Neural cell (in vitro differentiated cells): ENCODE measurements at regions not wholly inside any gene's neighbourhood (a gene's known extent, or its start where the extent isn't known, plus 50 kb on each side); places are given as distances from the start of the nearest gene placed in this dataset.

Source experiments
- H2AFZ ChIP-seq: fragments of 200-600, 300-800 bp; sonication (generic), shearing (Covaris generic); 2 replicates; pipeline ENCODE4 v1.6.0; 2014; ENCODE audit warnings: low read depth, mild to moderate bottlenecking, antibody characterized with exemption, low read length, moderate library complexity
- H3F3A ChIP-seq: fragments of 200-600 bp; shearing (Covaris generic); 2 replicates; pipeline ENCODE4 v1.6.1; 2016; ENCODE audit warnings: mild to moderate bottlenecking, moderate library complexity, mixed read lengths, antibody characterized with exemption, low read length; ENCODE audit not compliant: insufficient read depth, poor library complexity, severe bottlenecking
- H3K27ac ChIP-seq: fragments of 200-600, 300-800 bp; sonication (generic), shearing (Covaris generic); 2 replicates; pipeline ENCODE4 v1.5.1; 2014; ENCODE audit warnings: mild to moderate bottlenecking, low read length, moderate library complexity
- H3K27me3 ChIP-seq: fragments of 300-800, 200-600 bp; sonication (generic), shearing (Covaris generic); 2 replicates; pipeline ENCODE4 v1.6.0; 2014; ENCODE audit warnings: mild to moderate bottlenecking, low read depth, low read length, moderate library complexity; ENCODE audit not compliant: insufficient read depth
- H3K36me3 ChIP-seq: fragments of 300-800, 200-600 bp; sonication (generic), shearing (Covaris generic); 2 replicates; pipeline ENCODE4 v1.5.1; 2014; ENCODE audit warnings: mild to moderate bottlenecking, antibody characterized with exemption, low read length, moderate library complexity; ENCODE audit not compliant: insufficient read depth
- H3K4me2 ChIP-seq: fragments of 300-800, 200-600 bp; sonication (generic), shearing (Covaris generic); 2 replicates; pipeline ENCODE4 v1.6.0; 2014; ENCODE audit warnings: mild to moderate bottlenecking, low read length
- H3K4me3 ChIP-seq: fragments of 300-800, 200-600 bp; sonication (generic), shearing (Covaris generic); 2 replicates; pipeline ENCODE4 v1.5.1; 2014; ENCODE audit warnings: mild to moderate bottlenecking, low read length, moderate library complexity
- H3K79me2 ChIP-seq: fragments of 200-600 bp; shearing (Covaris generic); replicated peaks from 2 replicates; pipeline ENCODE4 v1.6.0; 2014; ENCODE audit warnings: mild to moderate bottlenecking, low read length, moderate library complexity; ENCODE audit not compliant: insufficient read depth
- H3K9ac ChIP-seq: fragments of 300-800, 200-600 bp; sonication (generic), shearing (Covaris generic); 2 replicates; pipeline ENCODE4 v1.6.1; 2016; ENCODE audit warnings: mild to moderate bottlenecking, low read length, mixed read lengths
- H3K9me2 ChIP-seq: fragments of 200-600 bp; shearing (Covaris generic); 2 replicates; pipeline ENCODE4 v1.6.1; 2016; ENCODE audit warnings: mild to moderate bottlenecking, low read length, mixed read lengths; ENCODE audit not compliant: insufficient read depth
- H3K9me3 ChIP-seq: fragments of 200-600, 300-800 bp; sonication (generic), shearing (Covaris generic); 2 replicates; pipeline ENCODE4 v1.6.1; 2016; ENCODE audit warnings: mild to moderate bottlenecking, mixed run types, low read length, moderate library complexity, mixed read lengths
- H4K20me1 ChIP-seq: fragments of 200-600 bp; shearing (Covaris generic); 2 replicates; pipeline ENCODE4 v1.6.1; 2016; ENCODE audit warnings: mild to moderate bottlenecking, mixed run types; ENCODE audit not compliant: insufficient read depth
- EP300 ChIP-seq: fragments of 450-650 bp; conservative IDR thresholded peaks from 2 replicates; pipeline ENCODE4 v1.6.1; 2014; ENCODE audit warnings: antibody characterized with exemption, mild to moderate bottlenecking, moderate library complexity; ENCODE audit not compliant: poor library complexity, severe bottlenecking
- EZH2 ChIP-seq: fragments of 200-600, 300-800 bp; shearing (Covaris generic), sonication (generic); IDR thresholded peaks from 2 replicates; pipeline ENCODE4 v1.6.1; 2014; ENCODE audit warnings: antibody characterized with exemption, low read length, borderline replicate concordance, mild to moderate bottlenecking; ENCODE audit not compliant: insufficient read depth, poor library complexity, severe bottlenecking
- MXI1 ChIP-seq: fragments of 450-650 bp; conservative IDR thresholded peaks from 2 replicates; pipeline ENCODE4 v1.6.1; 2014; ENCODE audit warnings: antibody characterized with exemption, mild to moderate bottlenecking; ENCODE audit not compliant: poor library complexity, severe bottlenecking
- POLR2AphosphoS5 ChIP-seq: IDR thresholded peaks from 2 replicates; pipeline ENCODE4 v1.6.1; 2012
- RAD21 ChIP-seq: fragments of 450-650 bp; conservative IDR thresholded peaks from 2 replicates; pipeline ENCODE4 v1.6.1; 2014; ENCODE audit warnings: antibody characterized with exemption, mild to moderate bottlenecking, moderate library complexity
- SMC3 ChIP-seq: fragments of 450-650 bp; conservative IDR thresholded peaks from 2 replicates; pipeline ENCODE4 v1.6.1; 2014; ENCODE audit warnings: antibody characterized with exemption, mild to moderate bottlenecking, moderate library complexity; ENCODE audit not compliant: poor library complexity
- TAF1 ChIP-seq: IDR thresholded peaks from 2 replicates; pipeline ENCODE4 v1.6.1; 2012; ENCODE audit warnings: low read depth
- TF ChIP-seq, protein P1 (sequence below): fragments of 450-650 bp; IDR thresholded peaks from 2 replicates; pipeline ENCODE4 v1.5.1; 2014; ENCODE audit warnings: antibody characterized with exemption, mild to moderate bottlenecking, moderate library complexity; ENCODE audit not compliant: poor library complexity, severe bottlenecking
- TF ChIP-seq, protein P2 (sequence below): IDR thresholded peaks from 2 replicates; pipeline ENCODE4 v1.6.1; 2012; ENCODE audit warnings: borderline replicate concordance

- TF ChIP-seq EZH2 (no peak), POLR2AphosphoS5 (no peak), MXI1 (no peak), RAD21 (no peak), TAF1 (no peak), SMC3 (no peak), EP300 (no peak)
- TF ChIP-seq, protein P1, sequence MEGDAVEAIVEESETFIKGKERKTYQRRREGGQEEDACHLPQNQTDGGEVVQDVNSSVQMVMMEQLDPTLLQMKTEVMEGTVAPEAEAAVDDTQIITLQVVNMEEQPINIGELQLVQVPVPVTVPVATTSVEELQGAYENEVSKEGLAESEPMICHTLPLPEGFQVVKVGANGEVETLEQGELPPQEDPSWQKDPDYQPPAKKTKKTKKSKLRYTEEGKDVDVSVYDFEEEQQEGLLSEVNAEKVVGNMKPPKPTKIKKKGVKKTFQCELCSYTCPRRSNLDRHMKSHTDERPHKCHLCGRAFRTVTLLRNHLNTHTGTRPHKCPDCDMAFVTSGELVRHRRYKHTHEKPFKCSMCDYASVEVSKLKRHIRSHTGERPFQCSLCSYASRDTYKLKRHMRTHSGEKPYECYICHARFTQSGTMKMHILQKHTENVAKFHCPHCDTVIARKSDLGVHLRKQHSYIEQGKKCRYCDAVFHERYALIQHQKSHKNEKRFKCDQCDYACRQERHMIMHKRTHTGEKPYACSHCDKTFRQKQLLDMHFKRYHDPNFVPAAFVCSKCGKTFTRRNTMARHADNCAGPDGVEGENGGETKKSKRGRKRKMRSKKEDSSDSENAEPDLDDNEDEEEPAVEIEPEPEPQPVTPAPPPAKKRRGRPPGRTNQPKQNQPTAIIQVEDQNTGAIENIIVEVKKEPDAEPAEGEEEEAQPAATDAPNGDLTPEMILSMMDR, result no peak
- TF ChIP-seq, protein P2, sequence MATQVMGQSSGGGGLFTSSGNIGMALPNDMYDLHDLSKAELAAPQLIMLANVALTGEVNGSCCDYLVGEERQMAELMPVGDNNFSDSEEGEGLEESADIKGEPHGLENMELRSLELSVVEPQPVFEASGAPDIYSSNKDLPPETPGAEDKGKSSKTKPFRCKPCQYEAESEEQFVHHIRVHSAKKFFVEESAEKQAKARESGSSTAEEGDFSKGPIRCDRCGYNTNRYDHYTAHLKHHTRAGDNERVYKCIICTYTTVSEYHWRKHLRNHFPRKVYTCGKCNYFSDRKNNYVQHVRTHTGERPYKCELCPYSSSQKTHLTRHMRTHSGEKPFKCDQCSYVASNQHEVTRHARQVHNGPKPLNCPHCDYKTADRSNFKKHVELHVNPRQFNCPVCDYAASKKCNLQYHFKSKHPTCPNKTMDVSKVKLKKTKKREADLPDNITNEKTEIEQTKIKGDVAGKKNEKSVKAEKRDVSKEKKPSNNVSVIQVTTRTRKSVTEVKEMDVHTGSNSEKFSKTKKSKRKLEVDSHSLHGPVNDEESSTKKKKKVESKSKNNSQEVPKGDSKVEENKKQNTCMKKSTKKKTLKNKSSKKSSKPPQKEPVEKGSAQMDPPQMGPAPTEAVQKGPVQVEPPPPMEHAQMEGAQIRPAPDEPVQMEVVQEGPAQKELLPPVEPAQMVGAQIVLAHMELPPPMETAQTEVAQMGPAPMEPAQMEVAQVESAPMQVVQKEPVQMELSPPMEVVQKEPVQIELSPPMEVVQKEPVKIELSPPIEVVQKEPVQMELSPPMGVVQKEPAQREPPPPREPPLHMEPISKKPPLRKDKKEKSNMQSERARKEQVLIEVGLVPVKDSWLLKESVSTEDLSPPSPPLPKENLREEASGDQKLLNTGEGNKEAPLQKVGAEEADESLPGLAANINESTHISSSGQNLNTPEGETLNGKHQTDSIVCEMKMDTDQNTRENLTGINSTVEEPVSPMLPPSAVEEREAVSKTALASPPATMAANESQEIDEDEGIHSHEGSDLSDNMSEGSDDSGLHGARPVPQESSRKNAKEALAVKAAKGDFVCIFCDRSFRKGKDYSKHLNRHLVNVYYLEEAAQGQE, result no peak
- Histone ChIP-seq H3K9me3 (no peaks in the 10 kb centered on the region), H3K27me3 (no peaks in the 10 kb centered on the region)
Observed at GRCh38 chr10:78916227-78916626, 152.5 kb upstream of the ZMIZ1 start.

GRCh38 chr10:78919181-78919966 is 149.4 kb upstream of the ZMIZ1 start:
- Histone ChIP-seq H4K20me1 (no peaks in the 10 kb centered on the region), H3K4me3 (no peak overlapping the region), H3K9me2 (no peaks in the 10 kb centered on the region), H3K9ac (no peak overlapping the region), H3K79me2 (no peaks in the 10 kb centered on the region), H3K27me3 (no peaks in the 10 kb centered on the region), H3F3A (no peaks in the 10 kb centered on the region), H3K27ac (no peak overlapping the region), H2AFZ (no peak overlapping the region), H3K9me3 (no peaks in the 10 kb centered on the region), H3K36me3 (no peaks in the 10 kb centered on the region), H3K4me2 (no peak overlapping the region)
- no peak for TF ChIP-seq EZH2
- TF ChIP-seq EP300, result no peak

More at GRCh38 chr10:78916227-78916626, 152.5 kb upstream of the ZMIZ1 start:
- no peak overlapping the region for H2AFZ ChIP-seq
- H3K9ac ChIP-seq, result no peak overlapping the region
- no peaks in the 10 kb centered on the region for H3K9me2 ChIP-seq
- no peaks in the 10 kb centered on the region for H3F3A ChIP-seq
- no peak overlapping the region for H3K27ac ChIP-seq
- H3K36me3 ChIP-seq, result no peaks in the 10 kb centered on the region
- H3K4me3 ChIP-seq, result no peak overlapping the region
- no peak overlapping the region for H3K4me2 ChIP-seq
- H4K20me1 ChIP-seq, result no peaks in the 10 kb centered on the region
- H3K79me2 ChIP-seq, result no peaks in the 10 kb centered on the region
